CD4-positive, alpha-beta T cell (primary cell): ENCODE measurements at regions not wholly inside any gene's neighbourhood (a gene's known extent, or its start where the extent isn't known, plus 50 kb on each side); places are given as distances from the start of the nearest gene placed in this dataset.

ENCODE experiments used
- ATAC-seq: fragments of 200-7000 bp; cut with Tn5 transposase; one replicate; pipeline ENCODE4 v1.10.0; 2022; ENCODE audit warnings: mild to moderate bottlenecking; ENCODE audit not compliant: poor library complexity
- CTCF ChIA-PET: fragments of 350-600 bp; sonication (Branson Sonifier 250); formaldehyde crosslinking; loops from one replicate; lab custom pipeline; 2021; ENCODE audit warnings: antibody characterized with exemption, inconsistent platforms; lab: Charles Lee
- POLR2A ChIA-PET: fragments of 350-600 bp; sonication (Branson Sonifier 250); formaldehyde crosslinking; loops from one replicate; lab custom pipeline; 2021; ENCODE audit warnings: antibody characterized with exemption, inconsistent platforms; lab: Charles Lee
- DNase-seq, 14 experiments: peaks; one replicate each; pipeline ENCODE4 v3.0.0-alpha.2; 2013 to 2020; ENCODE audit warnings: mixed read lengths in 2 of 14
- H3K27ac ChIP-seq, 2 donors: one replicate each; pipeline versions ENCODE4 v1.5.1 to v1.7.0; 2013; ENCODE audit warnings: low read length in 2 of 2, low read depth in 1 of 2, mild to moderate bottlenecking in 1 of 2
- H3K27me3 ChIP-seq, 2 experiments: 1 replicate in 1 of 2; 2 replicates in 1 of 2; pipeline versions ENCODE4 v1.6.1 to v1.7.0; 2013; ENCODE audit warnings: low read length in 2 of 2, control low read depth in 1 of 2, mild to moderate bottlenecking in 1 of 2, moderate library complexity in 1 of 2; ENCODE audit not compliant: insufficient read depth in 2 of 2, control insufficient read depth in 1 of 2
- H3K36me3 ChIP-seq: one replicate; pipeline ENCODE4 v1.6.1; 2013; ENCODE audit warnings: low read length, control low read depth; ENCODE audit not compliant: insufficient read depth
- H3K4me1 ChIP-seq: one replicate; pipeline ENCODE4 v1.6.1; 2013; ENCODE audit warnings: low read length, control low read depth; ENCODE audit not compliant: insufficient read depth
- H3K4me3 ChIP-seq: one replicate; pipeline ENCODE4 v1.5.1; 2013; ENCODE audit warnings: mild to moderate bottlenecking, low read length, moderate library complexity
- H3K9me3 ChIP-seq, 2 experiments: 1 replicate in 1 of 2; 2 replicates in 1 of 2; pipeline versions ENCODE4 v1.6.1 to v1.7.0; 2013; ENCODE audit warnings: low read length in 2 of 2, mild to moderate bottlenecking in 2 of 2, control low read depth in 1 of 2, moderate library complexity in 1 of 2; ENCODE audit not compliant: control insufficient read depth in 1 of 2, insufficient read depth in 1 of 2
- H3K27ac Mint-ChIP-seq: one replicate; pipeline ENCODE4 v1.8.0; 2020; ENCODE audit warnings: mixed read lengths
- H3K27me3 Mint-ChIP-seq: one replicate; pipeline ENCODE4 v1.8.0; 2021; ENCODE audit warnings: mixed read lengths
- H3K36me3 Mint-ChIP-seq: one replicate; pipeline ENCODE4 v1.8.0; 2021; ENCODE audit warnings: low read depth, mixed read lengths
- H3K4me1 Mint-ChIP-seq: one replicate; pipeline ENCODE4 v1.8.0; 2021; ENCODE audit warnings: low read depth, mixed read lengths
- H3K4me3 Mint-ChIP-seq: one replicate; pipeline ENCODE4 v1.8.0; 2020; ENCODE audit warnings: mild to moderate bottlenecking, mixed read lengths
- H3K9me3 Mint-ChIP-seq: one replicate; pipeline ENCODE4 v1.8.0; 2020; ENCODE audit warnings: mixed read lengths
- intact Hi-C, 2 experiments: fragments of 100-400 bp; cut with DNase I in 1 of 2; cut with micrococcal nuclease in 1 of 2; formaldehyde crosslinking; loops; one replicate each; pipeline versions ENCODE4 v1.15.1 to v1.9.0; 2023 to 2025; cut with DNase I, micrococcal nuclease
- TF ChIP-seq, protein P1 (sequence below): fragments of 200-600 bp; IDR thresholded peaks from one replicate; pipeline ENCODE4 v1.8.0; 2022; ENCODE audit warnings: antibody characterized with exemption, mild to moderate bottlenecking

GRCh38 chr12:127162307-127162706 is 1104.7 kb upstream of the TMEM132C start:
- intact Hi-C loops: loop anchor here in 1 of 2 experiments (2.0 kb wide), 1 partner anchor 16 kb away; no protein-coding TSS in a partner anchor
- no peaks in the 10 kb centered on the region for H3K36me3 Mint-ChIP-seq
- ChIA-PET CTCF (no interaction called here), POLR2A (no interaction called here)
- ATAC-seq (no peak), DNase-seq (no peak)
- H3K4me1 ChIP-seq: peaks cover 19% of the 10 kb centered on the region
- H3K27me3 ChIP-seq: peaks cover 0 to 5% of the 10 kb centered on the region in 2 experiments
- no peaks in the 10 kb centered on the region for H3K9me3 ChIP-seq
- no peak overlapping the region for H3K4me3 Mint-ChIP-seq
- no peaks in the 10 kb centered on the region for H3K36me3 ChIP-seq
- no peak overlapping the region for H3K27ac Mint-ChIP-seq
- H3K4me3 ChIP-seq: no peak overlapping the region
- no peaks in the 10 kb centered on the region for H3K9me3 Mint-ChIP-seq
- TF ChIP-seq, protein P1, sequence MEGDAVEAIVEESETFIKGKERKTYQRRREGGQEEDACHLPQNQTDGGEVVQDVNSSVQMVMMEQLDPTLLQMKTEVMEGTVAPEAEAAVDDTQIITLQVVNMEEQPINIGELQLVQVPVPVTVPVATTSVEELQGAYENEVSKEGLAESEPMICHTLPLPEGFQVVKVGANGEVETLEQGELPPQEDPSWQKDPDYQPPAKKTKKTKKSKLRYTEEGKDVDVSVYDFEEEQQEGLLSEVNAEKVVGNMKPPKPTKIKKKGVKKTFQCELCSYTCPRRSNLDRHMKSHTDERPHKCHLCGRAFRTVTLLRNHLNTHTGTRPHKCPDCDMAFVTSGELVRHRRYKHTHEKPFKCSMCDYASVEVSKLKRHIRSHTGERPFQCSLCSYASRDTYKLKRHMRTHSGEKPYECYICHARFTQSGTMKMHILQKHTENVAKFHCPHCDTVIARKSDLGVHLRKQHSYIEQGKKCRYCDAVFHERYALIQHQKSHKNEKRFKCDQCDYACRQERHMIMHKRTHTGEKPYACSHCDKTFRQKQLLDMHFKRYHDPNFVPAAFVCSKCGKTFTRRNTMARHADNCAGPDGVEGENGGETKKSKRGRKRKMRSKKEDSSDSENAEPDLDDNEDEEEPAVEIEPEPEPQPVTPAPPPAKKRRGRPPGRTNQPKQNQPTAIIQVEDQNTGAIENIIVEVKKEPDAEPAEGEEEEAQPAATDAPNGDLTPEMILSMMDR: no peak
- peaks cover 23% of the 10 kb centered on the region for H3K4me1 Mint-ChIP-seq
- H3K27ac ChIP-seq: no peak overlapping the region
- H3K27me3 Mint-ChIP-seq: peaks cover 6% of the 10 kb centered on the region

DNA sequence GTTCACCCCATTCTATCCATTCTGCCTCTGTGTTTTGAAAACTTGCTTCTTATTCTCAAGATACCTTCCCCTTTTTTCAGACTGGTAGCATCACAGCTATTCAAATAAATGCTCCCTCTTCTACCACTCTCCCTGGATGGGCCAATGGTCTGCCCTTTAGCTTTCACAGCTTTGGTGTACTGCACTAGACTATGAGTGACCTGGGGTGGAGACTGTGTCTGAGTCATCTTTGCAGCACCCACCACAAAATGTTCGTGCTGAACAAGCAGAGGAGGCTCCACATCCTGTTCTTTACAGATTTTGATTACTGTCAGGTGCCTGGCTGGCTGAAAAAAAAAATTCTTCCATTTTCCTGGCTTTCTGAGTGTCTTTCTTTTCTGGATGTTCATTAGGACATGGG is 1104.1 kb upstream of the TMEM132C start:
- intact Hi-C loops: loop anchor here (1.0 to 2.0 kb wide), 2 partner anchors 16 to 17 kb away; no protein-coding TSS in a partner anchor
- H3K4me1 Mint-ChIP-seq: peaks cover 23% of the 10 kb centered on the region
- POLR2A ChIA-PET: no interaction called here

GRCh38 chr12:127165567-127166392 is 1101.2 kb upstream of the TMEM132C start:
- H3K4me3 Mint-ChIP-seq: peak overlapping the region; percentile 83
- Histone ChIP-seq H3K4me1 (peaks cover 19% of the 10 kb centered on the region), H3K4me3 (peak overlapping the region; percentile 42), H3K9me3 (no peaks in the 10 kb centered on the region), H3K27me3 (peaks cover 0 to 5% of the 10 kb centered on the region in 2 experiments), H3K36me3 (no peaks in the 10 kb centered on the region), H3K27ac (peak overlapping the region in 1 of 2 donors; percentile 59)
- H3K36me3 Mint-ChIP-seq: no peaks in the 10 kb centered on the region
- ChIA-PET CTCF (no interaction called here), POLR2A (interaction anchor here (0.6 to 1.6 kb wide), 4 partner anchors 20 to 1661 kb away, joined by 3 to 7 read pairs (median 4); no protein-coding TSS in a partner anchor)
- peak; percentile 86 for ATAC-seq
- TF ChIP-seq, protein P1: no peak
- peaks cover 28% of the 10 kb centered on the region for H3K27me3 Mint-ChIP-seq
- peak; percentile 46 to 89 (median 80) for DNase-seq
- H3K27ac Mint-ChIP-seq: peak overlapping the region; percentile 78
- H3K9me3 Mint-ChIP-seq: no peaks in the 10 kb centered on the region
- intact Hi-C loops: no loop called here
- peaks cover 23% of the 10 kb centered on the region for H3K4me1 Mint-ChIP-seq

More for the DNA sequence above, 1104.1 kb upstream of the TMEM132C start:
- peaks cover 6% of the 10 kb centered on the region for H3K27me3 Mint-ChIP-seq
- H3K27ac Mint-ChIP-seq: peak overlapping the region; percentile 47
- Histone ChIP-seq H3K9me3 (no peaks in the 10 kb centered on the region), H3K36me3 (no peaks in the 10 kb centered on the region), H3K27ac (peak overlapping the region in 1 of 2 donors; percentile 21), H3K4me3 (no peak overlapping the region), H3K4me1 (peaks cover 19% of the 10 kb centered on the region), H3K27me3 (peaks cover 0 to 5% of the 10 kb centered on the region in 2 experiments)
- CTCF ChIA-PET: no interaction called here
- no peaks in the 10 kb centered on the region for H3K36me3 Mint-ChIP-seq
- H3K9me3 Mint-ChIP-seq: no peaks in the 10 kb centered on the region
- ATAC-seq (peak; percentile 69), DNase-seq (peak in 13 of 14 experiments; percentile 9 to 78 (median 30))
- H3K4me3 Mint-ChIP-seq: peak overlapping the region; percentile 2
- TF ChIP-seq, protein P1: no peak
